GM19193 (cell line): ENCODE measurements at regions not wholly inside any gene's neighbourhood (a gene's known extent, or its start where the extent isn't known, plus 50 kb on each side); places are given as distances from the start of the nearest gene placed in this dataset.

Experiments
- POLR2A ChIP-seq: IDR thresholded peaks from 4 replicates; pipeline ENCODE4 v1.6.1; 2011; ENCODE audit not compliant: insufficient read depth, insufficient read length; ENCODE audit errors: extremely low read depth

DNA sequence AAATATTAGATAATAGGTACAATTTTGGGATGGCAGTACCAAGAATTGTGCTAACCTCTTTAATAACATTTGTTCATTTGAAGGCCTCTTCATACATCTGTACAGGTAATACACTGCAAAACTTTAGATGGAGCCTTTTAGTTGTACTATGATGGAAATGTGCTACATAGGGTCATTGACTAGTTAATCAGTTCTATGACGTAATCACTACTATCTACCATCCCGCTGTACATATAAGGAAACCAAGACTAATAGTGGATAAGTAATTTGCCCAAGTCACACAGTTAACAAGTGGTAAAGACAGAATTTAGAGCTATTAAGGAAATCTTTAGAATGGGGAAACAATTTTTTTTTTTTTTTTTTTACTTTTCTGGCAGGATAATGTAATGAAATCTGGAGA, 521.3 kb downstream of the TUSC7 start:
- no peak for TF ChIP-seq POLR2A

DNA sequence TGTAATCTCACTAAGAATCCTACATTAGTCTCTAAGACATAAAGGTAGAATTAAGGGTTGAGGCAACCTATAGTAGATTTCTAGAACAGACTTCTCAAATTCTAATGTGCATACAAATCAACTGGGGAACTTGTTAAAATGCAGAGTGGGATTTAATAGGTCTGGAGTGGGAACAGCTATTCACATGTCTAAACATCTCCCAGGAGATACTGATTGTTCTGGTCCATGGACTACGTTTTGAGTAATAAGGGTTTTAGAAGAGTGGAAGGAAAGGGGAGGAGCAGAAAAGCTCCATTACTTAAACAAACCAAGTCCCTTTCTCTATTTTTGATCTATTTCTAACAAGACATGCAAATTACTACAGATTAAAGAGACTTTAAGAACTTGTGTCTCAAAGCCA, 524.8 kb downstream of the TUSC7 start:
- TF ChIP-seq POLR2A, result no peak

DNA sequence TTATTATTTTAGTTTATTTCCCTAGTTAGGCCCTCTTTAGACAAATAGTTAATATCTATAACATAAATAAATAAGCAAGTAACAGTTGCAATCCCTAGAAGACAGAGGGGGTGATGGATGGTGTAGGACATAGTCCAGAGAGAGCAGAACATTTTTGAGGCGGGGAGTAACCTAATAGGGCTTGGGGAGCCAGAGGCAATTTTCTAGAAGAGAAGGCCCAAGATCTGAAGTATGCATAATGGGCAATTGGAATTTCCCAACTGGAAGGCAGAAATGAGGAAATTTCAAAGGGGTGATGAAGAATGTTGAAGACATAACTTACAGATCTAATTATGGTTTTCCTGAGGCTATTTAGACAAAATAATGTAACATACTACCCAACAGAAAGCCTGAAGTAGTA, 525.7 kb downstream of the TUSC7 start:
- TF ChIP-seq POLR2A, result no peak

DNA sequence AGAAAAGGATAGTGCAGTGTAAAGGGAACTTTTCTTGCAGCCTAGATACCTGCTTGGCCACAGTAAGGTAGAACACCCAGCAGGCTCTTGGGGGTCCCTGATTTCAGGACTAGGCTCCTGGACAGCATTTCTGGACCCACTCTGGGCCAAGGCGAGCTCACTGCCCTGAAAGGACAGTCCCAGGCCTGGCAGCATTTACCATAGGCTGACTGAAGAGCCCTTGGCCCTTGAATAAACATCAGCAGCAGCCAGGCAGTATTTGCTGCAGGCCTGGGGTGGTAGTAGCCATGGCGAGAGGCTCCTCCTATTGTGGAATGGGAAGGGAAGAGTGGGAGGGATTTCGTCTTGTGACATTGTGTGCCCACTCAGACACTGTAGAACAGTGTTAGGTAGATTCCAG, 529.2 kb downstream of the TUSC7 start:
- TF ChIP-seq POLR2A, result no peak

DNA sequence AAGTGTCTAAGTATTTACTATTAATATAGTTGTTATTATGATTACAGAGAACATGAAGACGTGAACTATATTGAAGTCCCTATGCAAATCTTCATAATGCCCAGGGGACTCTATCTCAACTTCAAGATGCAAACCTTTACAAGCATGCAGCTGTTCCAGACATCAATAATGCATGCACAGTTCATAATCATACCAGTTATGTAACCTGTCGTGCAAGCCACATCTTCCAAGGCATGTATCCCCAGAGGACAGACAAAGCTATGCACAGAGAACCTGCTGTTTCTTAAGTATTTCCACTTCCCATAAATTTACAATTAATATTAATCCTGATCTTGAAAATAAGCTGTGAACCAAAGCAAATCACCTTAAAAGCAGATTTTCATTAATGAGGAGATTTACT, 534.1 kb downstream of the TUSC7 start:
- TF ChIP-seq POLR2A, result no peak

DNA sequence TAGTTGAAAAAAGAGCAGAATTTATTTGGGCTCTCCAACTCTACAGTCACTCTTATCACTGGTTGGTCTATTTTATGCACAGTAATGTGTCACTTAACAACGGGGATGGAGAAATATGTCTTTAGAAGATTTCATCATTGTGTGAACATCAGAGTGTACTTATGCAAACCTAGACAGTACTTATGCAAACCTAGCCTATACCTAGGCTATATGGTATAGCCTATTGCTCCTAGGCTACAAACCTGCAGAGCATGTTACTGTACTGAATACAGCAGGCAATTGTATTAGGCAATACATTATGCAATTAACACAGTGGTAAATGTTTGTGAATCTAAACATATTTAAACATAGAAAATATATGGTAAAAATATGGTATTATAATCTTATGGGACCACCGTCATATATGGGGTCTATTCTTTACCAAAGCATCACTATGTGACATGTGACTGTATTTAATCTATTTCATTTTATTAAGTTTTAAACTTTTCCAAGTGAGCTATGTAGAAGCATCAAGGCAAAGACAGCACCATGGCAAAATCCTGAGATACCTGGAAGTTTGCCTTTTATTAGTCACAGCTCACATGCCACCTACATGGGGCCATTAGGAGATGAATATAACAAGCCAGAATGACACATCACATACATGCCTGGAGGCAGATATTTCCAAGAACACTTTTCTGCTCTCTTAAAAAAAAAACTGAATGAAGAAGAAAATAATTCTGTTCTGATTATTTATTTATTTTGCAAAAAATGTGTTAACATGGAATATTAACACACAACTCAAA, 537.4 kb downstream of the TUSC7 start:
- no peak for TF ChIP-seq POLR2A

DNA sequence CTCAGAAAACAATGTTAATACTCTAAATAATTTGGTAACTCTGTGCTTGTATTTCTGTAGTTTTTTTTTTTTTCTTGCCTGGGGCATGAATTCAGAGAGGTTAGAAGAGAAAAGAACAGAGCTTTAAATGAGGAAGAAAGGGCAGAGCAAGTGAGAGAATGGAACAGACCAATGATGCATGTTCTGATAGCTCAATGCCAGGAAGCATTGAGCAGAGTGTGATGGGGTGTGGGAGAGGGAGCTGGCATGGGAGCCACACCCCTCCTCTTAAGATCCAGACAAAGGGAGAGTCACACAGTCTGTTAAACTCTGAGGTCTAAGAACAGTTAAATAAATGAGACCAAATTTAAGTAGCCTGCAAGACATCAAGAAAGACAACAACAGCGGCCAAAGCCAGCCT, 538.6 kb downstream of the TUSC7 start:
- no peak for TF ChIP-seq POLR2A

DNA sequence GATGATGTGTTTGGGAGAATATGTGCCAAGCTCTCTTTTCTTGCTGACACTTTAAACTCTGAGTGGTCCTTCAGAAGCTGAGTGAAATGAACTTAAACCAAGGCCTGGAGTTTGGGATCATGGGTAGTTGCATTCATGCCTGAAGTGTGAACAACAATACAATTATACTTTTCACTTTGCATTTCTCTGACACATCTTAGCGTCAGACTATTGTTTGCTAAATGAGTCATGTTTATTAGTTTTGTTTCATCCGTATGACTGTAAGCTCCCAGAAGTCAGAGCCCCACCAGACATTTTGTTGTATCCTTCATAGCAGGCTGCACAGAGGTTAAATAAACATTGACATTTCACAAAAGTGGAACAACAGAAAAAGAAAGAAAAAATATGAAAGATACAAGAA, 542.6 kb downstream of the TUSC7 start:
- no peak for TF ChIP-seq POLR2A

DNA sequence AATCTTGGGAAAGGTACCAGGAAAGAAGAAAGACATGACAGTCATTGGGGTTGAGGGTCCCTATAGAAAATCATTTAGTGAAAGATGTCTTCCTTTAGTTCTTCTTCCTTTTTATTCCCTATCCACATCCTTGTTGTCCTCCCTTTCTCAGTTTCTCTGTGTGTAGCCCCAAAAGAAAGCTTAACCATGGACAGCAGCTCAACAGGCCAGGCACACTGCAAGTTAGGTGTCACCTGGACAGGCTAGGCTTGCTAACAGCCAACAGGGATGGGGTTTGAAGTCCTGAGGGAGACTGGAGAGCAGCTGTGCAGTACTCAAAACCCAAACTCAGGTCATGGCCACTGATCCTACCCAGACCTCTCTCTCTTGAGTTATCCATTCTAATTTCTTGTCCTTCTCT, 543.1 kb downstream of the TUSC7 start:
- TF ChIP-seq POLR2A, result no peak

DNA sequence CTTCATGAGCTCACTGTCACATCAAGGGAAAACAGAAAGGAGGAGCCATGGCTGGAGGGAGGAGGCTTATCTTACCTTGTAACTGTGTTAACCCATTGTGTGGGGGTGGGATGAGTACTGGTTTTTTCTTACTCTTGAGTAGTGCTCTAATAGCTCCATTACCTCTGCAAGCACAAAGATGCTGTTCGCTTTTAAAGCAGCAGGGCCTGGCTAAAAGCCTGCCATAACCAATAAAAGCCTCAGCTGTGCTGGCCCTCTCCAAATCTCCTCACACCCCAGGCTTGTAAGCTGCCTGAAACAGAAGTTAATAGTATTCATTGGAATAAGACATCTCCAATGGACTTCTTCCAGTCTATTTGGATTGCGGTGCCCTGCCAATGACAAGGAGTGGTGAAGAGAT, 544.1 kb downstream of the TUSC7 start:
- TF ChIP-seq POLR2A, result no peak

DNA sequence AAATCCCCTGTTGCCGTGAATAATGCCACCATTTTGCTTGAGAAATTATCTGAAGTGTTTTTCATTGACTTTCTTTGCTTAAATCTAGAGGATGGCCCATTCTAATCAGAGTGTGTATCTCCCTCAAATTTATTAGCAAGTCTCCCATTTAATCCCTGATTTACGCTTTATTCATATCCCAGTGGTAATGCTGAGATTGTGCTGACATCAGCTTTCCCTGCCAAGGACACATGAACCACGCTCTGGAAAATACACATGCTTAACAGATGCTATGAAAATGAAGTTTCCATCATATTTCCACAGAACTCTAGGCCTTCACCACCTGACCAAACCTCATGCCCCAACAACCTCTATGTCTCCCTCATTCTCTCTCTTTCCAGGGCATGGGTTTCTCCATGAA, 545.4 kb downstream of the TUSC7 start:
- no peak for TF ChIP-seq POLR2A

DNA sequence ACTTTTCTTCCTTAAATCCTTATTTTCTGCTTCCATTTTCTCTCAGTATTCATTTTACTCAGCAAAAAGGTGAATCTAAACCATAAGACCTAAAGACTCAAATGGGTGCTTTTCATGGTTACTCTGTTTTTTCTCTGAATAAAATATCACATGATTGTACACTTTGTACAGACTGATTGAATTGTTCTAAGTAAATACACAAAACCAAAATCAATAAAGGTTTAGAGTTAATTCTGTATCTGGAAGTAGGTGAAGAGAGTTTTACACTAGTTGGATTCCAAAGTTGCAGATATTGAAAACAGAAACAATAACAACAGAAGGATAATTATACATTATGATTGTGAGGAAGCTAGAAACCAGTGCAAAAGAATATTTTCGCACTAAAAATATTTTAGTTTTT, 546.2 kb downstream of the TUSC7 start:
- TF ChIP-seq POLR2A, result no peak

DNA sequence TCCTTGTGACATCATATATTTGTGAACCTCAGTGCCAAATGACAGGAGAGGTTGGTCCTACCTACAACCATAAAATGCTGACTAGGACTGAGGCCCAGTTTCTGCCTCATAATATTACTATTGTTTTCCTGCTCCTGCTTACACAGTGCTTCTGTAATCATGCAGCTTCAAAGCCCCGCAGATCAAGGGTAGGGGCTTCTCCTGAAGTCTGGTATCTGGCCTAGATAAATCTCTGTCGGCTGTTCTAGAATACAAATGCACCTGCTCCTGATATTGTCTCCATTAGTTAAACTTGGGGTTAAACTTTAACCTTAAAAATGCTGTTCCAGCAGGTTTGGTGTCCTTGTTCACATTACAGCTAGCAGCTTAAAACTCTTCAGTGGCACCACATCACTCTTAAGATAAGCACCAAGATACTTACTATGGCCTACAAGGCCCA, 552.4 kb downstream of the TUSC7 start:
- TF ChIP-seq POLR2A, result no peak

DNA sequence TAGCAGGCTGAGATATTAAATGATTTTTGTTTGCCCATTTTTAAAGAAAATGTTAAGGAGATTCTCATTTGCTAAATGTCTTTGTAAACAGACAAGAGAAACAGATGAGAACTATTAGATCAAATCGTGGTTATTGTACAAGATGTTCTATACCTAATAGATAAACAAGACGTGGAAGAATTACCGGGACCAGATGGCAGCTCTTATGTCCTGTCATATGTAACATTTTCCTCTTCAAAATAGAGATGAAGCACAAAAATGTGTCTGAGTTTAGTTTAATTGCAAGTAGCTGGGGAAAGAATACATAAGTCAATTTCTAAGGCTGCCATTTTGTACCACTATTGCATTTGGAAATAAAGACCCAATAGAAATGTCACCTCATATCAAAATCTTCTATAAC, 553.7 kb downstream of the TUSC7 start:
- TF ChIP-seq POLR2A, result no peak

DNA sequence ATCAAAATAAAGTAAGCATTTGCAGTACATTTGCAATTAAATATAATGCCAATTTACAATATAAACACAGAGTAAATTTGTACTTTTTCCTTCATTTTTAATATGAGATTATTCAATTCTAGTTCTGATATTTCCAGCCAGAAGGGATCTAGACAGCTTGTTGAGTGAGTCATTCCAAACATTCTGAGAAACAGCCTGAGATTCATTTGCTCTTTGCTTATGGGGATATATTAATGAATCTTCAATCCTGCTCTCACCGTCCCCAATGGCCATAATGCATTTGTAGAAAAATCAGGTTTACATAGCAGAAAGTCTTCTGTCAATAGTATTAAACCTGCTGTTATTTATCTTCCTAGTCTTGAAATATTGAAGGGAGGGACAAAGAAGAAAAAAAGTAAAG, 554.2 kb downstream of the TUSC7 start:
- no peak for TF ChIP-seq POLR2A

DNA sequence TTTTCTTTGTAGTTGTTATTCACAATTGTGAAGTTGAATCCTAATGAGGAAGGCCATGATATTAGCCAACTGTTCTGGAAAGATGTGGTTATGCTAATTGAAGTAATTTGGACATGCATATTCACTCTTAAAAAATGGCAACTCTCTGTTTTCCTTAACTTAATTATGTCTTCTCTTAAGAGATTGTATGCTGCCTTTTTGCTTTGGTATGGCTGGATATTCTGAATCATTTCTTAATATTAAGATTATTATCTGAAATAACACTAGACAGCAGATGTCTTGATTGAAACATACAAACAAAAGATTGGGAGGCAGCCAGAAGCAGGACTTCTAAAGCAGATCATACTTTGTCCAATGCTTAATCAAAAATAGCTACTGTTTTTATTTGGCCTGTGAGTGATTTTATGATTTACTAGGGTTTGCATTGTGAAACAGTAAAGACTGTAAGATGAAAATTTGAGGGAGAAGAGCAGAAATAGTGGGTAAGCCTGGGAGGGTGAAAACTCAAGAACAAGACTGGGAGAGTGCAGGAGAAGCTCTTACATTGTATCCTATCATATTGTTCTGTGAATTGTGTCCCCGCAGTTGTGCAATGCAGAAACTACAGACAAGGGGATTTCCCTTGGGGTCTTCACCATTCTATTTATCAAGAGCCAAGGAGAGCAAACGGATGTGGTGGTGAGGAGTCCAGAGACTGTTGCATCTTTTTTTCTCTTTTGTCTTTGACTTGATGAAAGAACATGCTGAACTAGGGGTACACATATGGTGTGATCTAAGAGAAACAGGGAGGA, 554.8 kb downstream of the TUSC7 start:
- no peak for TF ChIP-seq POLR2A

DNA sequence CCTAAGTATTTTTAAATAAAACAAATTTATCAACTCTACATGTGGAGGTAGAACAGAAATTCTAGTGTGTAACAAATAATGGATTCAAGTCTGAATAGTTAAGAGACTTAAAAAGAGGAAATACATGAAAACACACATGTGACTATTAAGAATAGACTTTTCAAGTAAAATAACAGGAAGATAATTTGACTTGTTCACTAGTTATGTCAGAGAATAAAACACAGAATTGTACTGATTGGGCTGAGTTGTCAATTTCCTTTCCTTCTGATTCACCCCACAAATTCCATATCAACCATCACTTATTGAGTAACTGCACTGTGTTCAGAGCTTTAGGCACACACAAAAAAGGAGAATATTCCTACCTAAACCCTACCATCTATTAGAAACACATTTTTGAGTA, 557.2 kb downstream of the TUSC7 start:
- TF ChIP-seq POLR2A, result no peak

DNA sequence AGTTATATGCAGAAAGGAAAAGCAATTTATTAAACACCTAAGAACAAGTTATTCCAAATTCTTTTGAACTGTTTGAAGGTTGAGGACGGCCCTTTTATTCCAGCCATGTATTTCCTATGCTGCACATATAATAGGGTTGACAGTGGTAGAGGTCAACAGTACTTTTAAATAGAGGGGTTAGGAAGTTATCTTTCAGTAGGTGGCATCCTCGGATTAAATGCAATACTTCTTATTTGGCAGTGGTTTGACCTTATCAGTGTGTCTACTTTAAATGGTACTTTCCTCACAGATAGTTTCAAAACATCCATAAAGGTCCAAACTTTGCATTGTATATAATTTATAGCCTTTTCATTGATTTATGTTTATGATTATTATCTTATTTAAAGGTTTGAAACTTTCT, 558.7 kb downstream of the TUSC7 start:
- no peak for TF ChIP-seq POLR2A
